LoVo (cell line): ENCODE measurements at regions not wholly inside any gene's neighbourhood (a gene's known extent, or its start where the extent isn't known, plus 50 kb on each side); places are given as distances from the start of the nearest gene placed in this dataset.
"Not testable (repeated sequence)": the region's sequence is repeated elsewhere in the genome, so short reads cannot be mapped to it uniquely, and the experiment has no call there.

Experiments used
- DNase-seq: peaks from one replicate; pipeline ENCODE4 v3.0.0-alpha.2; 2016; ENCODE audit warnings: low spot score

DNA sequence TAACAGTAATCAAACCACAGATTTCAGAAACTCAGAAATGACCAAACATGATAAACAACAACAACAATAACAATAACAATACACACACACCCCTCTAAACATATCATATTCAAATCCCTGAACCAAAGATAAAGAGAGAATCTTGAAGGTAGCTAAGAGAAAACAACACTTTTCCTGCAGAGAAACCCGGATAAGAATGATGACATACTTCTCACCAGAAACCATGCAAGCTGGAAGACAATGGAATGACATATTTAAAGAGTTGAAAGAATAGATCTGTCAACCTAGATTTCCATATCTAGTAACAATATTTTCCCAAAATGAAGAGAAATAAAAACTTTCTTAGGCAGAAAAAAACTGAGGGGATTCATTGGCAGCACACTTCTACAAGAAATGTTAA lies 138.1 kb downstream of the LIG4 start:
- DNase-seq: no peak

- DNase-seq: not testable (repeated sequence)
These were observed 140.9 kb downstream of the LIG4 start for GRCh38 chr13:108074429-108074828.

DNA sequence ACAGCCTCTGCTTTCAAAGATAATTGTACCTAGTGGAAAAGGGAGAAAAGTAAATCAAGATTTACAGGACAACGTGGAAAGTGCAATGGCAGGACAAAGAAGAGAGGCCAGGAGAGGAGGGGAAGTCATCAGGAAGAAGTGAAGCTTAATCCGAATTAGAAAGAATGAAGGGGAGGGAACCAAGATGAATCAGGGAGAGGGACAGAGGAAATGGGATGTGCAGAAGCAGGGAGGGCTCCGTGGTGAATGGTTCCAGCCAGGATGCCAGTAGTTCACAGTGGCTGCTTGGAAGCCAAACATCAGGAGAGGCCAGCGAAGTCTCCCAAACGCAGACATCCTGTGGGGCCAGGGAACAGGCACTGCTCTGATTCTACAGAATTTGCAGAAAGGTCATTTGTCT lies 144.4 kb downstream of the LIG4 start:
- no peak for DNase-seq

DNA sequence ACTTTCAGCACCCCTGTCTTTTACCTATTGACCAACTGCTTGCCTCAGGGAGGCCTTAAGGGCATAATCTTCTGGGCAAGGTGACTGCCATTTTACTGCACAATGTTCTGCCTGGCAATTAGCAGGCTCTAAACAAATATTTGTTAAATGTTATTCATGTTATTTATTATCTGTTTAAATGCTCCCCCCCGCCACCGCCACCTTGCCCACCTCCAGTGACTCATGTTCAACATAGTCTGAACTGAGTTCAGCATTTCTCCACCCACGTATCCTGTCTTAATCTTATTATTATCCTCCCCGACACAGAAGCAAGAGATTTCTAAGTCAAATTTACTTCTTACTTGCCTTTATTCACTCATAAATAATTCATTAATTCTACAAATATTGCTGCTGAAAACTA lies 144.8 kb downstream of the LIG4 start:
- peak; percentile 17 for DNase-seq

DNA sequence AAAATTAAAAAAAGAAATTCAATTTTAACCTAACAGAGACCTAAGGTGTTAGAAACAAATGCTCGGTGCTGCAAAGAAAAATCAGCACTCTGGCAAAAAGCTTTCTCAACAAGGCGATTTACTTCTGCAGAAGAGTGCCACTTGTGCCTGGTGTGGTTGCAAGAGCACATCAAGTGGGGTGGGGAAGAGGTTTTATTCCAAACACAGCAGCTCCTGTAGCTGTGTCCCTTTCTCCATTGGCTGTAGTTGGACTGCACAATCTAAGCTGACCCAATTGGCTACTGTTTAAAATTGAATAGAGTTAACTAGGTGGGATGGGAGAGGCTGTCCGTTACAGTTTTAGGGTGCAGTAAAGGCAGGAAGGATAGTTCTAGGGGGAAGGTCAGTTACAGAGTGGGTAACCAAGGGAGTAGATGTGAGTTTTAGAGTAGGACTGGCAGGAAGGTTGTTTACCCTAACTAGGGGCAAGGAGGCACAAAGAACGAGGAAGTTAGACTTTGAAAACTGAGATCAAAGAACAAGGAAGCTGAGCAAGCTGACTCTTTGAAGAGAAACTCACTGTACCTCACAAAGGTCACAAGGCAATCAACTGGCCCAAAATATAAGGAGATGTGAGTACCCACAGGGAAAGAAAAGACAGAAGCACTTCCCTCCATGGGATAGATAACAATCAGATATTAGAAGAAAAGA lies 145.7 kb downstream of the LIG4 start:
- DNase-seq: peak; percentile 55

DNA sequence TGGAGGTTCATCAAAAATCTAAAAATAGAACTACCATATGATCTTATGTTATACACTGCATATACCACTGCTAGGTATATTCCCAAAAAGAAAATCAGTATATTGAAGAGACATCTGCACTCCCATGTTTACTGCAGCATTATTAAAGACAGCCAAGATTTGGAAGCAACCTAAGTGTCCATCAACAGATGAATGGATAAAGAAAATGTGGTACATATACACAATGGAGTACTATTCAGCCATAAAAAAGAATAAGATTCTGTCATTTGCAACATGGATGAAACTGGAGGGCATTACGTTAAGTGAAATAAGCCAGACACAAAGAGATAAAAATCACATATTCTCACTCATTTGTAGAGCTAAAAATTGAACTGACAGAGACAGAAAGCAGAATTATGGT lies 151.0 kb downstream of the LIG4 start:
- not testable (repeated sequence) for DNase-seq

DNA sequence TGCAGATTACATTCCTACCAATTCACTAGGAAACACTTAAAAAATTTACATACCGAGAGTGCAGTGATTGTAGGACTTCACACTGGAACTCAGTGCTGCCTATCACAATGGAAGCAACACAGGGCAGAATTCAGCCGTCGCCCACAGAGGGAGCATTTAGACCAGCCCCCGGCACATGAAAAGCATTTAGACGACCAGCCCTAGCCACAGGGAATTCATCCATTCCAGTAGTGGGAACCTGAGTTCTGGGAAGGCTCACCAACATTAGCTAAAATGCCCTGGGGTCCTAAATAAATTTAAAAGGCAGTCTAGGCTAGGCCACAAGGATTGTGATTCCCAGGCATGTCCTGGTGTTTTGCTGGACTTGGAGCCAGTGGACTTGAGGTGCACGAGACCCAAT lies 155.2 kb downstream of the LIG4 start:
- no peak for DNase-seq

GRCh38 chr13:108056278-108056677 lies 159.1 kb downstream of the LIG4 start:
- DNase-seq: no peak

DNA sequence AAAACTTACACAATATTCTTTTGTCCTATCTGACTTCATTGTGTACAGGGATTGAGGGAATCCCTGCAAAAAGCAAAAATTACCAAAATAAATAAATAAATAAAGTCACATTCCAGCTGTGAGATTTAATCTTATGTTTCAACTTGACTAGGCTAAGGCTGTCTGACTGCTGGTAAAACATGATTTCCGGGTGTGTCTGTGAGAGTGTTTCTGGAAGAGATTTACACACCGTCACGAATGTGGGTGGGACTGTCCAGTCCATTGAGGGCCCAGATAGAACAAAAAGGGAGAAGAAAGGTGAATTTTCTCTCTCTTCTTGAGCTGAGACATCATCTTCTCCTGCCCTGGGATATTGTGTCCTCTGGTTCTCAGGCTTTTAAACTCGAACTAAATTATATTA lies 166.1 kb downstream of the LIG4 start:
- DNase-seq: no peak

DNA sequence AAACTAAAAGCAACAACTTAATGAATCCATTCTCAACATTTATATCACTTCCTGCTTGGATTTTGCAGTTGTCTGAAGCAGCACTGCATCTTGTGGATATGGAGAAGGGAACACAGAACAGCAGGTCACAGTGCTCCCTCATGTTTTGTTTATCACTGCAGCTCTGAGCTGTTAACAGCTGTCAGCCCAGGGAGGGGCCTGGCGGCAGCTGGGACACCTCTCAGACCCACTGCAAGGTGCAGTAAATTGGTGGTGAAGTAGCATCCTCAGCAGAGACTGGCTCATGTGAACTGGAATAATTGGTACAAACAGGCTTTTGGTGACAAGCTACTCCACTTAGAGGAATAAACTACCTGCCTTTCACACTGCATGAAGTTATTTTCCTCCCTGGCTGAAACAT lies 170.4 kb downstream of the LIG4 start:
- no peak for DNase-seq

DNA sequence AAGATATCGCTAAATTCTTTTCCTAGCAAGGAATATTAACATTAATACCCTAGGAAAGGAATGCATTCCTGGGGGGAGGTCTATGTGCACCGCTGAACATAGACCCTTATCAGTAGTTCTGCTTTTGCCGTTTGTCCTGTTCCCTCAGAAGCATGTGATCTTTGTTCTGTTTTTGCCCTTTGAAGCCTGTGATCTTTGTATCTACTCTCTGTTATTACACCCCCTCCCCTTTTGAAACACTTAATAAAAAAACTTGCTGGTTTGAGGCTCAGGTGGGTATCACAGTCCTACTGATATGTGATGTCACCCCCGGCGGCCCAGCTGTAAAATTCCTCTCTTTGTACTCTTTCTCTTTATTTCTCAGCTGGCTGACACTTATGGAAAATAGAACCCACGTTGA lies 172.5 kb downstream of the LIG4 start:
- DNase-seq: not testable (repeated sequence)

GRCh38 chr13:108037348-108037747 lies 178.0 kb downstream of the LIG4 start:
- DNase-seq: no peak

- no peak for DNase-seq
These were observed 178.9 kb downstream of the LIG4 start for GRCh38 chr13:108036411-108036932.

- no peak for DNase-seq
These were observed 180.4 kb downstream of the LIG4 start for GRCh38 chr13:108034909-108035410.

- no peak for DNase-seq
These were observed 181.3 kb downstream of the LIG4 start for GRCh38 chr13:108033800-108034707.

DNA sequence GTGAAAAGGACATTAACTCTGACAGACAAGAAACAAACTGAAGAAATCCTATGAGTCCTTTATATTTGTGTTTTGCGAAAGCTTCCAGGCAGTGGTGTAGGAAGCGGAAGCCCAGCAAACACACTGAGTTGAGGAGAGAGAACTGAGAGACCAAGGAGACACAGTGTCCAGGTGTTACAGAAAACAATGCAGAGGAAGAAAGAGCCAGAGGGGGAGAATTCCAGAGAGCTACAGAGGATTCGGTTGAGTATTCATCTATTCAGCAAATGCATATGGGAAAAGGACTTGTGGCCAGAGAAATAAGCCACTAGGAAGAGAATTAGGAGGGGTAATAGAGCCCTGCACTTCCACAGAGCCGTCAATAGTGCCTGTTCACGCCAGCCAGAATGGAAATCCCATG lies 183.5 kb downstream of the LIG4 start:
- no peak for DNase-seq

GRCh38 chr13:108030769-108031168 lies 184.6 kb downstream of the LIG4 start:
- DNase-seq: no peak

DNA sequence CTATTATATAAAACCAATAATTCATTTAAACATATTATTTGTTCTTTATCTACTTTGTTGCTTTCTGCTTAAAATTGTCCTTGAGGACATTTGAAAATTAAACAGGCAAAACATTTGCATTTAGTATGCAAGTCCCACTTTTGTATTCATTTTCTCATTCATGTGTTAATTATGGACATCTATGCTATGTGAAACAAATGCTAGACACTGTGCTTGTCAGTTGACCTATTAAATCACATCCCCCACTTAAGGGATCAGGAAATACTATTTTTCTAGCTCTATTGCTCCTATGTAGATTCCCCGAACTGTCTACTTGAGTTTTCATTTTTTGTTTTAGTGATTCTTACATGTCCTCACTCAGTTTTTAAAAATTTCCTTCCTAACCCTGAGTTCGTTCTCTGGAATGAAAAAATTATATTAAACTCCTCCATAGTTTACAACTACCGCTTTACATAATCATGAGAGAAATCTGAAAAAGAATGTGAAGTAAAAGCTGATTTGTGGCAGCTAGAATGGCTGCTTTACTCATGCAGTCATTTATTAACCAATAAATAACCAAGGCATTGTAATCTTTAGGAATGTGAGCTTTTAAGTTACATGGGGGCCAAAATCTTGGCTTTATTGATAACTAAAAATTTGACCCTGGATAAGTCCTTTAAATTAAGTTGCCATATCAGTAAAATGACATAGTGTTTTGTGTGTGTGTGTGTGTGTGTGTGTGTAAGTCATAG lies 188.5 kb downstream of the LIG4 start:
- DNase-seq: no peak

DNA sequence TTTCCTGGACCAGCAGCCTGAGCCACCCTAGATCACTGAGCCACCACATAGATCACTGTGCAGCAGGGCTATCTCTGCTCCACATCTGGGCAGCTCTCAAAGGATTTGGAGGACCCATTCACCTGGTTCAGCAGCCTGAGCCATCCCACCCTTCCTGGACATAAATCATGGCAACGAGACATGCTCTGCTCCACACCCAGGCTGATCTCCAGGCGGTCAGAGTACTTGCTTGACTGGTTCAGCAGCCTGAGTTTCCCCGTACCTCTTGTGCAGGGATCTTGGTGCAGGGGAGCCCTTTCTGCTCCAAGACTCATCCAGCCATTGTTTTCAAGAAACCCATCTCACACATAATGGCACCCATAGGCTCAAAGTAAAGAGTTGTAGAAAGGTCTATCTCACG lies 195.3 kb downstream of the LIG4 start:
- DNase-seq: no peak

GRCh38 chr13:108018371-108018870 lies 196.9 kb downstream of the LIG4 start:
- no peak for DNase-seq

GRCh38 chr13:108006619-108007018 lies 208.7 kb downstream of the LIG4 start:
- DNase-seq: no peak

- DNase-seq: no peak
These were observed 210.1 kb downstream of the LIG4 start for GRCh38 chr13:108005231-108005630.
